Right lobe of liver (tissue), 4 donors: ENCODE measurements at regions not wholly inside any gene's neighbourhood (a gene's known extent, or its start where the extent isn't known, plus 50 kb on each side); places are given as distances from the start of the nearest gene placed in this dataset.

Experiments
- CTCF ChIP-seq, 4 donors: fragments of 200-600 bp in 3 of 4; fragments of 450-650 bp in 1 of 4; IDR thresholded peaks; one replicate each; pipeline versions ENCODE4 v1.5.1 to v1.8.0; 2016 to 2022; ENCODE audit warnings: antibody characterized with exemption in 4 of 4, mild to moderate bottlenecking in 2 of 4
- POLR2A ChIP-seq: fragments of 450-650 bp; IDR thresholded peaks from one replicate; pipeline ENCODE4 v1.6.1; 2017; ENCODE audit warnings: antibody characterized with exemption, mild to moderate bottlenecking
- donor health status: DM: no; HTN: no; CAD: no.
- donor health status: DM: no; HTN: no; CAD: no.
- donor health status: DM: no; HTN: yes; CAD: no.

- TF ChIP-seq CTCF (IDR thresholded peaks at IDR 0.05) (no peak), POLR2A (no peak)
Observed at GRCh38 chr18:64979791-64980190, 771.0 kb upstream of the CDH7 start.
